Ectodermal cell (in vitro differentiated cells): ENCODE measurements at regions not wholly inside any gene's neighbourhood (a gene's known extent, or its start where the extent isn't known, plus 50 kb on each side); places are given as distances from the start of the nearest gene placed in this dataset.

Experiments used
- H3K27ac ChIP-seq: 2 replicates; pipeline ENCODE4 v1.7.0; 2013; ENCODE audit warnings: mild to moderate bottlenecking, low read depth, low read length; ENCODE audit not compliant: insufficient read depth, poor library complexity, severe bottlenecking
- H3K27me3 ChIP-seq: 2 replicates; pipeline ENCODE4 v1.7.0; 2013; ENCODE audit warnings: mild to moderate bottlenecking, low read length; ENCODE audit not compliant: insufficient read depth, control insufficient read depth, poor library complexity, severe bottlenecking
- H3K36me3 ChIP-seq: one replicate; pipeline ENCODE4 v1.7.0; 2013; ENCODE audit warnings: low read length; ENCODE audit not compliant: control insufficient read depth, insufficient read depth
- H3K4me1 ChIP-seq: one replicate; pipeline ENCODE4 v1.7.0; 2013; ENCODE audit warnings: low read length; ENCODE audit not compliant: control insufficient read depth, insufficient read depth
- H3K4me3 ChIP-seq: 2 replicates; pipeline ENCODE4 v1.7.0; 2013; ENCODE audit warnings: low read depth, low read length, control low read depth; ENCODE audit not compliant: insufficient read depth
- H3K9me3 ChIP-seq: 2 replicates; pipeline ENCODE4 v1.7.0; 2013; ENCODE audit warnings: mild to moderate bottlenecking, low read length, moderate library complexity; ENCODE audit not compliant: control insufficient read depth
- WGBS, 2 experiments: methylation state at CpG; one replicate each; pipeline ENCODE4 v1.1.7; 2013; ENCODE audit warnings: missing lambda C conversion rate in 2 of 2; 5-methylcytosine and 5-hydroxymethylcytosine counted together

- H3K27me3 ChIP-seq: no peaks in the 10 kb centered on the region
- H3K9me3 ChIP-seq: no peaks in the 10 kb centered on the region
- no peak overlapping the region for H3K4me3 ChIP-seq
- no peak overlapping the region for H3K27ac ChIP-seq
- WGBS, 2 experiments: 85% methylated on average over 2 of the region's 2 CpGs; no CpG with 5 or more reads in 1 of the 2 experiments
- H3K36me3 ChIP-seq: no peaks in the 10 kb centered on the region
- no peaks in the 10 kb centered on the region for H3K4me1 ChIP-seq
Observed at GRCh38 chr15:96112018-96112417, 218.5 kb upstream of the NR2F2 start.

- 83 to 94% methylated on average over 2 of the region's 2 CpGs for WGBS, 2 experiments
- H3K4me1 ChIP-seq: peaks cover 7% of the 10 kb centered on the region
- no peak overlapping the region for H3K27ac ChIP-seq
- no peaks in the 10 kb centered on the region for H3K9me3 ChIP-seq
- no peak overlapping the region for H3K4me3 ChIP-seq
- no peaks in the 10 kb centered on the region for H3K36me3 ChIP-seq
- H3K27me3 ChIP-seq: no peaks in the 10 kb centered on the region
Observed at GRCh38 chr15:96115642-96116041, 214.9 kb upstream of the NR2F2 start.

GRCh38 chr15:96117270-96117669 lies 213.2 kb upstream of the NR2F2 start:
- no peak overlapping the region for H3K4me3 ChIP-seq
- WGBS, 2 experiments: 80% methylated on average over 4 of the region's 4 CpGs

GRCh38 chr15:96119734-96120133 lies 210.8 kb upstream of the NR2F2 start:
- WGBS, 2 experiments: 84 to 86% methylated on average over 12 of the region's 12 CpGs
- H3K27ac ChIP-seq: no peak overlapping the region
- no peak overlapping the region for H3K4me3 ChIP-seq
- H3K4me1 ChIP-seq: peaks cover 7% of the 10 kb centered on the region
- no peaks in the 10 kb centered on the region for H3K27me3 ChIP-seq
- no peaks in the 10 kb centered on the region for H3K36me3 ChIP-seq
- H3K9me3 ChIP-seq: no peaks in the 10 kb centered on the region

More at GRCh38 chr15:96117270-96117669, 213.2 kb upstream of the NR2F2 start:
- no peaks in the 10 kb centered on the region for H3K36me3 ChIP-seq
- H3K9me3 ChIP-seq: no peaks in the 10 kb centered on the region
- H3K27ac ChIP-seq: no peak overlapping the region
- H3K4me1 ChIP-seq: peaks cover 7% of the 10 kb centered on the region
- no peaks in the 10 kb centered on the region for H3K27me3 ChIP-seq

GRCh38 chr15:96121086-96121920 lies 209.2 kb upstream of the NR2F2 start:
- Histone ChIP-seq H3K27me3 (no peaks in the 10 kb centered on the region), H3K36me3 (no peaks in the 10 kb centered on the region), H3K27ac (no peak overlapping the region), H3K9me3 (no peaks in the 10 kb centered on the region), H3K4me1 (peaks cover 7% of the 10 kb centered on the region), H3K4me3 (no peak overlapping the region)
- 93 to 97% methylated on average over 11 of the region's 12 CpGs for WGBS, 2 experiments

- H3K4me3 ChIP-seq: no peak overlapping the region
- H3K9me3 ChIP-seq: no peaks in the 10 kb centered on the region
- no peaks in the 10 kb centered on the region for H3K36me3 ChIP-seq
- 94 to 96% methylated on average over 5 of the region's 5 CpGs for WGBS, 2 experiments
- H3K27me3 ChIP-seq: no peaks in the 10 kb centered on the region
- H3K4me1 ChIP-seq: peaks cover 7% of the 10 kb centered on the region
- H3K27ac ChIP-seq: no peak overlapping the region
Observed at GRCh38 chr15:96122077-96123027, 208.1 kb upstream of the NR2F2 start.

GRCh38 chr15:96123028-96123400 lies 207.5 kb upstream of the NR2F2 start:
- peaks cover 7% of the 10 kb centered on the region for H3K4me1 ChIP-seq
- WGBS, 2 experiments: 91 to 93% methylated on average over 7 of the region's 7 CpGs
- no peak overlapping the region for H3K27ac ChIP-seq
- H3K36me3 ChIP-seq: no peaks in the 10 kb centered on the region
- no peaks in the 10 kb centered on the region for H3K9me3 ChIP-seq
- H3K4me3 ChIP-seq: no peak overlapping the region
- H3K27me3 ChIP-seq: no peaks in the 10 kb centered on the region

- Histone ChIP-seq H3K36me3 (no peaks in the 10 kb centered on the region), H3K4me3 (no peak overlapping the region), H3K27me3 (no peaks in the 10 kb centered on the region), H3K9me3 (no peaks in the 10 kb centered on the region), H3K4me1 (peaks cover 7% of the 10 kb centered on the region), H3K27ac (no peak overlapping the region)
- 84 to 93% methylated on average over 3 to 4 of the region's 5 CpGs for WGBS, 2 experiments
Observed at GRCh38 chr15:96123630-96124187, 206.8 kb upstream of the NR2F2 start.

- Histone ChIP-seq H3K4me3 (no peak overlapping the region), H3K9me3 (no peaks in the 10 kb centered on the region), H3K27ac (no peak overlapping the region), H3K27me3 (no peaks in the 10 kb centered on the region), H3K36me3 (no peaks in the 10 kb centered on the region), H3K4me1 (peaks cover 7% of the 10 kb centered on the region)
- WGBS, 2 experiments: 93 to 96% methylated on average over 5 of the region's 5 CpGs
Observed at GRCh38 chr15:96124436-96124835, 206.1 kb upstream of the NR2F2 start.
